Ishikawa (cell line): ENCODE measurements at regions not wholly inside any gene's neighbourhood (a gene's known extent, or its start where the extent isn't known, plus 50 kb on each side); places are given as distances from the start of the nearest gene placed in this dataset.

Experiments used
- CREB1 ChIP-seq: IDR thresholded peaks from 2 replicates; pipeline ENCODE4 v1.6.1; 2012; ENCODE audit warnings: low read depth
- EGR1 ChIP-seq: IDR thresholded peaks from 2 replicates; pipeline ENCODE4 v1.6.1; 2012

DNA sequence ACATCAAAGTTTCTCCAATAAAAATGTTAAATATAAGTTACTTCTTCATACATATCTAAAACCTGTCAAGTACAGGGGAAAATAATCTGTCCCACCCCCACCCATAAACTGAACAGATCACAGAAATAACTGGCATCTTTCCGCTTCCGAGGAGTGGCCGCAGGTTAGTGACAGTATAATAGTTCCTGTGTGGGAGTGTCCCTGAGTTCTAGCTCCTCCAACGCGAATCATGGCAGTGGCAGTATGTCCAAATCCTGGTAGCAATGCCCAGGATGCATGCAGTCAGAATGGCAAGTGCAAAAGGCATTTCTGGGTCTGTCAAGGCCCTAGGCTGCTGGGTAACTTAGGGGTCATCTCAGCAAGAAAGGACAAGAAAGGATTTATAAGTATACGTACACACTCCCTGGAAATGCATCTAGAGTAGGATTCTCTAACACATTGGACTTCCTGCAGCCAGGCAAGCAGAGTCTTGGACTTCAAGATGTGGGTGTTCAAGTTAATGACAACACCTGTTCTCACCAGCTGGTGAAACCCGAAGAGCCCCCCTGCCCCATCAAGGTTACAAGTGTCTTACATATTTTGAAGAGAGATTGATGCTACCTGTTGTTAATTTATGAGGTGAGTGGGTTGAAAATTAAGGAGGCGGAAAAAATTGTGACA, 94.4 kb upstream of the COL1A2 start:
- TF ChIP-seq CREB1, result no peak
- no peak for TF ChIP-seq EGR1
